SK-N-SH treated with all-trans-retinoic acid at 6 μM for 48 hours (cell line): ENCODE measurements at regions not wholly inside any gene's neighbourhood (a gene's known extent, or its start where the extent isn't known, plus 50 kb on each side); places are given as distances from the start of the nearest gene placed in this dataset.

Experiments used
- ATAC-seq: fragments of 200-7000 bp; cut with Tn5 transposase; 3 replicates; pipeline ENCODE4 v1.9.1; 2020; ENCODE audit warnings: mild to moderate bottlenecking, moderate library complexity
- ARNTL ChIP-seq: fragments of 450-650 bp; formaldehyde crosslinking; IDR thresholded peaks from 2 replicates; pipeline ENCODE4 v1.5.0; 2020; ENCODE audit warnings: low read depth, mild to moderate bottlenecking, moderate library complexity, borderline replicate concordance
- BACH2 ChIP-seq: fragments of 250-450 bp; sonication (Bioruptor Pico); IDR thresholded peaks from 2 replicates; pipeline ENCODE4 v1.9.0; 2021; ENCODE audit warnings: mild to moderate bottlenecking, borderline replicate concordance
- CREB5 ChIP-seq: fragments of 250-450 bp; sonication (Bioruptor Pico); IDR thresholded peaks from 2 replicates; pipeline ENCODE4 v1.5.1; 2020; ENCODE audit warnings: low read depth, mild to moderate bottlenecking, moderate library complexity
- CSRNP3 ChIP-seq: fragments of 250-450 bp; sonication (Bioruptor Pico); IDR thresholded peaks from 2 replicates; pipeline ENCODE4 v1.5.1; 2021; ENCODE audit warnings: mild to moderate bottlenecking, moderate library complexity
- ESRRG ChIP-seq: fragments of 250-450 bp; sonication (Bioruptor Pico); IDR thresholded peaks from 2 replicates; pipeline ENCODE4 v1.6.1; 2021; ENCODE audit warnings: mild to moderate bottlenecking
- GLIS3 ChIP-seq: fragments of 250-450 bp; sonication (Bioruptor Pico); IDR thresholded peaks from 2 replicates; pipeline ENCODE4 v1.5.0; 2020; ENCODE audit warnings: mild to moderate bottlenecking, moderate library complexity
- ISL1 ChIP-seq: fragments of 250-450 bp; sonication (Bioruptor Pico); IDR thresholded peaks from 2 replicates; pipeline ENCODE4 v2.1.2; 2022; ENCODE audit warnings: mild to moderate bottlenecking, moderate library complexity
- OSR1 ChIP-seq: fragments of 250-450 bp; sonication (Bioruptor Pico); IDR thresholded peaks from 2 replicates; pipeline ENCODE4 v1.8.0; 2022; ENCODE audit warnings: moderate library complexity, mild to moderate bottlenecking, inconsistent platforms
- PPARA ChIP-seq: fragments of 250-450 bp; sonication (Bioruptor Pico); IDR thresholded peaks from 2 replicates; pipeline ENCODE4 v1.5.0; 2020; ENCODE audit warnings: mild to moderate bottlenecking, borderline replicate concordance
- RARB ChIP-seq: fragments of 250-450 bp; sonication (Bioruptor Pico); IDR thresholded peaks from 2 replicates; pipeline ENCODE4 v1.8.0; 2021; ENCODE audit warnings: mild to moderate bottlenecking, moderate library complexity
- SNAI2 ChIP-seq: fragments of 250-450 bp; sonication (Bioruptor Pico); IDR thresholded peaks from 2 replicates; pipeline ENCODE4 v1.5.0; 2020; ENCODE audit warnings: mild to moderate bottlenecking, moderate library complexity
- TOX ChIP-seq: fragments of 250-450 bp; sonication (Bioruptor Pico); IDR thresholded peaks from 2 replicates; pipeline ENCODE4 v1.8.0; 2021; ENCODE audit warnings: mild to moderate bottlenecking, moderate library complexity, borderline replicate concordance
- ZC3H10 ChIP-seq: fragments of 250-450 bp; sonication (Bioruptor Pico); IDR thresholded peaks from 2 replicates; pipeline ENCODE4 v1.5.1; 2021; ENCODE audit warnings: mild to moderate bottlenecking, moderate library complexity
- ZFP3 ChIP-seq: fragments of 250-450 bp; sonication (Bioruptor Pico); IDR thresholded peaks from 2 replicates; pipeline ENCODE4 v1.5.0; 2020; ENCODE audit warnings: mild to moderate bottlenecking, moderate library complexity
- ZFP30 ChIP-seq: fragments of 450-650 bp; formaldehyde crosslinking; IDR thresholded peaks from 2 replicates; pipeline ENCODE4 v1.5.0; 2022; ENCODE audit warnings: mild to moderate bottlenecking, moderate library complexity
- ZNF70 ChIP-seq: fragments of 450-650 bp; formaldehyde crosslinking; IDR thresholded peaks from 2 replicates; pipeline ENCODE4 v1.5.0; 2020; ENCODE audit warnings: mild to moderate bottlenecking, moderate library complexity
- ZNF8 ChIP-seq: fragments of 450-650 bp; formaldehyde crosslinking; IDR thresholded peaks from 2 replicates; pipeline ENCODE4 v1.5.0; 2020; ENCODE audit warnings: mild to moderate bottlenecking, moderate library complexity
- TF ChIP-seq, protein P1 (sequence below): fragments of 250-450 bp; sonication (Bioruptor Pico); IDR thresholded peaks from 2 replicates; pipeline ENCODE4 v1.8.0; 2021; ENCODE audit warnings: low read depth, mild to moderate bottlenecking, moderate library complexity, borderline replicate concordance
- TF ChIP-seq, protein P2 (sequence below): fragments of 250-450 bp; sonication (Bioruptor Pico); IDR thresholded peaks from 2 replicates; pipeline ENCODE4 v1.5.0; 2020; ENCODE audit warnings: mild to moderate bottlenecking, moderate library complexity
- TF ChIP-seq, protein P3 (sequence below): fragments of 250-450 bp; sonication (Bioruptor Pico); IDR thresholded peaks from 2 replicates; pipeline ENCODE4 v1.8.0; 2020; ENCODE audit warnings: mild to moderate bottlenecking, moderate library complexity, borderline replicate concordance

DNA sequence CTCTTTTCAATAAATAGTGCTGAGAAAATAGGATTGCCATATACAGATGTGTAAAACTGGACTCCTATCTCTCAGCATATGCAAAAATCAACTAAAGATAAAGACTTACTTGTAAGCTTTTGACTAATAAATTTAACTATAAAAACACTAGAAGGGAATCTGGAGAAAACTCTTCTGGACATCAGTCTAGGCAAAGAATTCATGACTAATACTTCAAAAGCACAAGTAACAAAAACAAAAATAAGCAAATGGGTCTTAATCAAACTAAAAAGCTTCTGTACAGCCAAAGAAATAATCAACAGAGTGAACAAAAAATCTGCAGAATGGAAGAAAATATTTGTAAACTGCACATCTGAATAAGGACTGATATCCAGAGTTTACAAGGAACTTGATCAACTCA, 1122.2 kb downstream of the TBL1XR1 start (continued):
- TF ChIP-seq GLIS3 (no peak), SNAI2 (no peak)

GRCh38 chr3:176074096-176074495, 1123.2 kb downstream of the TBL1XR1 start:
- TF ChIP-seq SNAI2 = no peak
- TF ChIP-seq ZNF8 (CRISPR knock-in tag) = no peak
- no peak for TF ChIP-seq ESRRG (CRISPR knock-in tag)
- TF ChIP-seq RARB (CRISPR knock-in tag) = no peak
- TF ChIP-seq BACH2 (CRISPR knock-in tag) = no peak
- TF ChIP-seq ZC3H10 (CRISPR knock-in tag) = no peak
- TF ChIP-seq, protein P1, sequence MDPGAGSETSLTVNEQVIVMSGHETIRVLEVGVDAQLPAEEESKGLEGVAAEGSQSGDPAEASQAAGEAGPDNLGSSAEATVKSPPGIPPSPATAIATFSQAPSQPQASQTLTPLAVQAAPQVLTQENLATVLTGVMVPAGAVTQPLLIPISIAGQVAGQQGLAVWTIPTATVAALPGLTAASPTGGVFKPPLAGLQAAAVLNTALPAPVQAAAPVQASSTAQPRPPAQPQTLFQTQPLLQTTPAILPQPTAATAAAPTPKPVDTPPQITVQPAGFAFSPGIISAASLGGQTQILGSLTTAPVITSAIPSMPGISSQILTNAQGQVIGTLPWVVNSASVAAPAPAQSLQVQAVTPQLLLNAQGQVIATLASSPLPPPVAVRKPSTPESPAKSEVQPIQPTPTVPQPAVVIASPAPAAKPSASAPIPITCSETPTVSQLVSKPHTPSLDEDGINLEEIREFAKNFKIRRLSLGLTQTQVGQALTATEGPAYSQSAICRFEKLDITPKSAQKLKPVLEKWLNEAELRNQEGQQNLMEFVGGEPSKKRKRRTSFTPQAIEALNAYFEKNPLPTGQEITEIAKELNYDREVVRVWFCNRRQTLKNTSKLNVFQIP = no peak
- TF ChIP-seq ZNF70 (CRISPR knock-in tag) = no peak
- no peak for TF ChIP-seq GLIS3
- TF ChIP-seq, protein P2, sequence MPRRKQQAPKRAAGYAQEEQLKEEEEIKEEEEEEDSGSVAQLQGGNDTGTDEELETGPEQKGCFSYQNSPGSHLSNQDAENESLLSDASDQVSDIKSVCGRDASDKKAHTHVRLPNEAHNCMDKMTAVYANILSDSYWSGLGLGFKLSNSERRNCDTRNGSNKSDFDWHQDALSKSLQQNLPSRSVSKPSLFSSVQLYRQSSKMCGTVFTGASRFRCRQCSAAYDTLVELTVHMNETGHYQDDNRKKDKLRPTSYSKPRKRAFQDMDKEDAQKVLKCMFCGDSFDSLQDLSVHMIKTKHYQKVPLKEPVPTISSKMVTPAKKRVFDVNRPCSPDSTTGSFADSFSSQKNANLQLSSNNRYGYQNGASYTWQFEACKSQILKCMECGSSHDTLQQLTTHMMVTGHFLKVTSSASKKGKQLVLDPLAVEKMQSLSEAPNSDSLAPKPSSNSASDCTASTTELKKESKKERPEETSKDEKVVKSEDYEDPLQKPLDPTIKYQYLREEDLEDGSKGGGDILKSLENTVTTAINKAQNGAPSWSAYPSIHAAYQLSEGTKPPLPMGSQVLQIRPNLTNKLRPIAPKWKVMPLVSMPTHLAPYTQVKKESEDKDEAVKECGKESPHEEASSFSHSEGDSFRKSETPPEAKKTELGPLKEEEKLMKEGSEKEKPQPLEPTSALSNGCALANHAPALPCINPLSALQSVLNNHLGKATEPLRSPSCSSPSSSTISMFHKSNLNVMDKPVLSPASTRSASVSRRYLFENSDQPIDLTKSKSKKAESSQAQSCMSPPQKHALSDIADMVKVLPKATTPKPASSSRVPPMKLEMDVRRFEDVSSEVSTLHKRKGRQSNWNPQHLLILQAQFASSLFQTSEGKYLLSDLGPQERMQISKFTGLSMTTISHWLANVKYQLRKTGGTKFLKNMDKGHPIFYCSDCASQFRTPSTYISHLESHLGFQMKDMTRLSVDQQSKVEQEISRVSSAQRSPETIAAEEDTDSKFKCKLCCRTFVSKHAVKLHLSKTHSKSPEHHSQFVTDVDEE = no peak
- no peak for TF ChIP-seq TOX (CRISPR knock-in tag)
- TF ChIP-seq ZFP3 (CRISPR knock-in tag) = no peak
- TF ChIP-seq OSR1 = no peak
- TF ChIP-seq ARNTL (CRISPR knock-in tag) = no peak
- TF ChIP-seq, protein P3, sequence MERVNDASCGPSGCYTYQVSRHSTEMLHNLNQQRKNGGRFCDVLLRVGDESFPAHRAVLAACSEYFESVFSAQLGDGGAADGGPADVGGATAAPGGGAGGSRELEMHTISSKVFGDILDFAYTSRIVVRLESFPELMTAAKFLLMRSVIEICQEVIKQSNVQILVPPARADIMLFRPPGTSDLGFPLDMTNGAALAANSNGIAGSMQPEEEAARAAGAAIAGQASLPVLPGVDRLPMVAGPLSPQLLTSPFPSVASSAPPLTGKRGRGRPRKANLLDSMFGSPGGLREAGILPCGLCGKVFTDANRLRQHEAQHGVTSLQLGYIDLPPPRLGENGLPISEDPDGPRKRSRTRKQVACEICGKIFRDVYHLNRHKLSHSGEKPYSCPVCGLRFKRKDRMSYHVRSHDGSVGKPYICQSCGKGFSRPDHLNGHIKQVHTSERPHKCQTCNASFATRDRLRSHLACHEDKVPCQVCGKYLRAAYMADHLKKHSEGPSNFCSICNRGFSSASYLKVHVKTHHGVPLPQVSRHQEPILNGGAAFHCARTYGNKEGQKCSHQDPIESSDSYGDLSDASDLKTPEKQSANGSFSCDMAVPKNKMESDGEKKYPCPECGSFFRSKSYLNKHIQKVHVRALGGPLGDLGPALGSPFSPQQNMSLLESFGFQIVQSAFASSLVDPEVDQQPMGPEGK = no peak
- no peak for TF ChIP-seq CREB5 (CRISPR knock-in tag)
- no peak for TF ChIP-seq ISL1 (CRISPR knock-in tag)
- no peak for TF ChIP-seq CSRNP3 (CRISPR knock-in tag)
- TF ChIP-seq, all 23 proteins: peak for 0
- no peak for ATAC-seq

DNA sequence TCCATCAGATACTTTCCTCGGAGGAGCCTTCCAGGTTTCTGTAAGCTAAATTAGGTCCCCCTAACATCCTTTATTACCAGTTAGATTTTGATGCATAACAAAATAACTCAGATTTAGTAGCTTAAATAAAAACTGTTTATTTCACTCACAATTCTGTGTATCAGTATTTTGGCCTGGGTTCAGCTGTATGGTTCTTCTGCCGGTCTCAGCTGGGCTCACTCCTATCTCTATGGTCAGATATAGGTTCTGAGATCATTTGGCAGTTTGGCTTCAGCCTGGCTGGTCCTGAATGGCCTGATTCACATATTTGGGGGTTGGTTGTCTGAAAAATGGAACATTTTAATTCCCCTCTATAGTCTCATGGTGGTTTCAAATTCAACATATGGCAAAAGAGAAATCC, 1125.3 kb downstream of the TBL1XR1 start:
- ATAC-seq = no peak
- no peak for TF ChIP-seq ZFP30
- TF ChIP-seq, protein P1 = no peak
- no peak for TF ChIP-seq PPARA (CRISPR knock-in tag)
- no peak for TF ChIP-seq SNAI2
- TF ChIP-seq, protein P2 = no peak
- TF ChIP-seq ESRRG (CRISPR knock-in tag) = no peak
- no peak for TF ChIP-seq GLIS3
- TF ChIP-seq TOX (CRISPR knock-in tag) = no peak
- TF ChIP-seq CREB5 (CRISPR knock-in tag) = no peak
- TF ChIP-seq ZC3H10 (CRISPR knock-in tag) = no peak
- no peak for TF ChIP-seq CSRNP3 (CRISPR knock-in tag)
- TF ChIP-seq ARNTL (CRISPR knock-in tag) = no peak
